Left renal pelvis (tissue), 4 donors: ENCODE measurements at regions not wholly inside any gene's neighbourhood (a gene's known extent, or its start where the extent isn't known, plus 50 kb on each side); places are given as distances from the start of the nearest gene placed in this dataset.

Experiments
- DNase-seq, 4 donors: peaks; one replicate each; pipeline ENCODE4 v3.0.0-alpha.2; 2013; ENCODE audit warnings: low read depth in 4 of 4, low spot score in 3 of 4

GRCh38 chr11:119523539-119524157 lies 100.7 kb upstream of the THY1 start:
- no peak for DNase-seq

GRCh38 chr11:119522609-119523008 lies 99.6 kb upstream of the THY1 start:
- no peak for DNase-seq

- DNase-seq: no peak
Observed at GRCh38 chr11:119521551-119521950, 98.6 kb upstream of the THY1 start.

GRCh38 chr11:119520966-119521365 lies 98.0 kb upstream of the THY1 start:
- DNase-seq: no peak

- DNase-seq: no peak
Observed at GRCh38 chr11:119520400-119520799, 97.4 kb upstream of the THY1 start.

- no peak for DNase-seq
Observed at GRCh38 chr11:119519796-119520195, 96.8 kb upstream of the THY1 start.

GRCh38 chr11:119518746-119519730 lies 96.1 kb upstream of the THY1 start:
- DNase-seq: peak in 3 of 4 donors; percentile 40 to 67 (median 55)

- no peak for DNase-seq
Observed at GRCh38 chr11:119515771-119516400, 92.9 kb upstream of the THY1 start.

GRCh38 chr11:119513806-119514170 lies 90.8 kb upstream of the THY1 start:
- DNase-seq: no peak

GRCh38 chr11:119513131-119513805 lies 90.3 kb upstream of the THY1 start:
- no peak for DNase-seq

- DNase-seq: no peak
Observed at GRCh38 chr11:119512369-119512768, 89.4 kb upstream of the THY1 start.

GRCh38 chr11:119511614-119512306 lies 88.8 kb upstream of the THY1 start:
- no peak for DNase-seq

GRCh38 chr11:119509969-119510401 lies 87.0 kb upstream of the THY1 start:
- DNase-seq: no peak

GRCh38 chr11:119509282-119509841 lies 86.4 kb upstream of the THY1 start:
- no peak for DNase-seq

- DNase-seq: no peak
Observed at GRCh38 chr11:119506436-119506835, 83.5 kb upstream of the THY1 start.

GRCh38 chr11:119505861-119506260 lies 82.9 kb upstream of the THY1 start:
- DNase-seq: no peak

GRCh38 chr11:119505071-119505470 lies 82.1 kb upstream of the THY1 start:
- no peak for DNase-seq

GRCh38 chr11:119504371-119504770 lies 81.4 kb upstream of the THY1 start:
- no peak for DNase-seq

GRCh38 chr11:119501777-119502405 lies 78.9 kb upstream of the THY1 start:
- DNase-seq: no peak

- DNase-seq: no peak
Observed at GRCh38 chr11:119497717-119498116, 74.7 kb upstream of the THY1 start.
